22Rv1 (cell line): ENCODE measurements at regions not wholly inside any gene's neighbourhood (a gene's known extent, or its start where the extent isn't known, plus 50 kb on each side); places are given as distances from the start of the nearest gene placed in this dataset.

Experiments used
- ZFX ChIP-seq: fragments of 450-650 bp; IDR thresholded peaks from 2 replicates; pipeline ENCODE4 v1.6.1; 2017; ENCODE audit warnings: antibody characterized with exemption, borderline replicate concordance
- TF ChIP-seq, protein P1 (sequence below): fragments of 450-650 bp; IDR thresholded peaks from 2 replicates; pipeline ENCODE4 v1.5.1; 2017; ENCODE audit warnings: mild to moderate bottlenecking

GRCh38 chr6:146925846-146926245 lies 278.4 kb upstream of the STXBP5 start:
- TF ChIP-seq, protein P1, sequence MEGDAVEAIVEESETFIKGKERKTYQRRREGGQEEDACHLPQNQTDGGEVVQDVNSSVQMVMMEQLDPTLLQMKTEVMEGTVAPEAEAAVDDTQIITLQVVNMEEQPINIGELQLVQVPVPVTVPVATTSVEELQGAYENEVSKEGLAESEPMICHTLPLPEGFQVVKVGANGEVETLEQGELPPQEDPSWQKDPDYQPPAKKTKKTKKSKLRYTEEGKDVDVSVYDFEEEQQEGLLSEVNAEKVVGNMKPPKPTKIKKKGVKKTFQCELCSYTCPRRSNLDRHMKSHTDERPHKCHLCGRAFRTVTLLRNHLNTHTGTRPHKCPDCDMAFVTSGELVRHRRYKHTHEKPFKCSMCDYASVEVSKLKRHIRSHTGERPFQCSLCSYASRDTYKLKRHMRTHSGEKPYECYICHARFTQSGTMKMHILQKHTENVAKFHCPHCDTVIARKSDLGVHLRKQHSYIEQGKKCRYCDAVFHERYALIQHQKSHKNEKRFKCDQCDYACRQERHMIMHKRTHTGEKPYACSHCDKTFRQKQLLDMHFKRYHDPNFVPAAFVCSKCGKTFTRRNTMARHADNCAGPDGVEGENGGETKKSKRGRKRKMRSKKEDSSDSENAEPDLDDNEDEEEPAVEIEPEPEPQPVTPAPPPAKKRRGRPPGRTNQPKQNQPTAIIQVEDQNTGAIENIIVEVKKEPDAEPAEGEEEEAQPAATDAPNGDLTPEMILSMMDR: no peak
- TF ChIP-seq ZFX: no peak
